Activated naive CD8-positive, alpha-beta T cell treated with anti-CD3 and anti-CD28 coated beads, Interleukin-2, amount 10 ng/mL, durations not matched to agents 7 days and 5 days (primary cell): ENCODE measurements at regions not wholly inside any gene's neighbourhood (a gene's known extent, or its start where the extent isn't known, plus 50 kb on each side); places are given as distances from the start of the nearest gene placed in this dataset.
"Not testable (repeated sequence)": the region's sequence is repeated elsewhere in the genome, so short reads cannot be mapped to it uniquely, and the experiment has no call there.

ENCODE experiments used
- ATAC-seq: fragments of 150-1000 bp; cut with Tn5 transposase; one replicate; pipeline ENCODE4 v1.10.0; 2021; ENCODE audit warnings: low read depth, moderate library complexity
- POLR2A ChIA-PET: fragments of 350-600 bp; sonication (Branson Sonifier 250); formaldehyde crosslinking; loops from one replicate; lab custom pipeline; 2021; ENCODE audit warnings: antibody characterized with exemption; lab: Charles Lee
- DNase-seq: peaks from one replicate; pipeline ENCODE4 v3.0.0; 2021
- H3K27ac Mint-ChIP-seq: one replicate; pipeline ENCODE4 v1.8.0; 2022; ENCODE audit warnings: mild to moderate bottlenecking, mixed read lengths
- H3K27me3 Mint-ChIP-seq: one replicate; pipeline ENCODE4 v1.8.0; 2022; ENCODE audit warnings: mild to moderate bottlenecking, moderate library complexity, mixed read lengths
- H3K36me3 Mint-ChIP-seq: one replicate; pipeline ENCODE4 v1.8.0; 2021; ENCODE audit warnings: mild to moderate bottlenecking, mixed read lengths
- H3K4me1 Mint-ChIP-seq: one replicate; pipeline ENCODE4 v1.8.0; 2021; ENCODE audit warnings: mixed read lengths
- H3K4me3 Mint-ChIP-seq: one replicate; pipeline ENCODE4 v1.8.0; 2022; ENCODE audit warnings: mild to moderate bottlenecking, moderate library complexity, mixed read lengths
- H3K9me3 Mint-ChIP-seq: one replicate; pipeline ENCODE4 v1.8.0; 2021; ENCODE audit warnings: mixed read lengths

DNA sequence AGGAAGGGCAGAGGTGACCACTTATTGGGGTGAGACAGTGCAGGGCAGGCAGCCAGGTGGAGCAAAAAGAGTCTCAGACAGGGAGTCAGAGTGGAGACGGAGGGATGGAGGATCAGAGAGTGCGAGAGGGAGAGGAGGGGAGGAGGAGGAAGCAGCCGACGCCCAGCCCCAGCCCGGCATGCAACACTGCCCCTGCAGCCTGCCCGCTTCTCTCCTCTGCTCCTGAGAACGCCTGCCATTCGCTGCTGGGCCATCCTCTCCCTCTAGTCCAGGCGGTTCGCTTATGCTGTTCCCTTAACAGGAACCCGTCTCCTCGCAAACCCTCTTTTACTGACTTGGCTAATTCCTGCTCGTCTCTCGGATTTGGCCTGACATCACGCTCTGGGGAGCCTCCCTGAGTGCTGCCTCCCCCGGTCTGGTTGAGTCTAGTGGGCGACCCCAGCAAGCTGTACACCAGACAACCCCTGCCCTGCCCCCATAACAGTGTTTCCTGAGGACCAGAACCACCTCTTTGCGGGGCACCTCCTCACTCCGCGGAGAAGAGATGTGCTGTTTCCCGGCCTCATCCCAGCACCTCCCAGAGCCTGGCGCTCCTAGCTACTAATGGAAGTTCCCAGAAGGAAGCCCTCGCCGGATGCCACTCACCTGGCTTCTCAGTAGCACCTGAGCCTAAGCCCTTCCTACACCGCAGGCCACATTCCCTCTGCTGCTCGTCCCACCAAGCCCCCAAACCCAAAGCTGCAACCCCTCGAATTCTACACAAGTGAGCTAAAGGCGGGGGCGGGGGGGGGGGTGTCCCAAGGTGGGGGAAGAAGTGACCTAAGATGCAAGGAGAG, 61.2 kb upstream of the CCL1 start:
- H3K27me3 Mint-ChIP-seq = peaks cover 43% of the 10 kb centered on the region
- ATAC-seq (no peak), DNase-seq (no peak)
- H3K4me1 Mint-ChIP-seq = peaks cover 5% of the 10 kb centered on the region
- H3K27ac Mint-ChIP-seq = no peak overlapping the region
- no peaks in the 10 kb centered on the region for H3K9me3 Mint-ChIP-seq
- H3K36me3 Mint-ChIP-seq = no peaks in the 10 kb centered on the region
- peak overlapping the region; percentile 56 for H3K4me3 Mint-ChIP-seq
- POLR2A ChIA-PET = no interaction called here

DNA sequence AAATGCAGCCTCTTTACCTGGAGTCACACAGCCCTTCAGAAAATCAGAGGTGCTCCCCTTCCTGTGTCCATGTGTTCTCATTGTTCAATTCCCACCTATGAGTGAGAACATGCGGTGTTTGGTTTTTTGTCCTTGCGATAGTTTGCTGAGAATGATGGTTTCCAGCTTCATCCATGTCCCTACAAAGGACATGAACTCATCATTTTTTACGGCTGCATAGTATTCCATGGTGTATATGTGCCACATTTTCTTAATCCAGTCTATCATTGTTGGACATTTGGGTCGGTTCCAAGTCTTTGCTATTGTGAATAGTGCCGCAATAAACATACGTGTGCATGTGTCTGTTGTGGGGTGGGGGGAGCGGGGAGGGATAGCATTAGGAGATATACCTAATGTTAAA, 60.3 kb upstream of the CCL1 start:
- H3K27me3 Mint-ChIP-seq = peaks cover 43% of the 10 kb centered on the region
- H3K4me1 Mint-ChIP-seq = not testable (repeated sequence)

DNA sequence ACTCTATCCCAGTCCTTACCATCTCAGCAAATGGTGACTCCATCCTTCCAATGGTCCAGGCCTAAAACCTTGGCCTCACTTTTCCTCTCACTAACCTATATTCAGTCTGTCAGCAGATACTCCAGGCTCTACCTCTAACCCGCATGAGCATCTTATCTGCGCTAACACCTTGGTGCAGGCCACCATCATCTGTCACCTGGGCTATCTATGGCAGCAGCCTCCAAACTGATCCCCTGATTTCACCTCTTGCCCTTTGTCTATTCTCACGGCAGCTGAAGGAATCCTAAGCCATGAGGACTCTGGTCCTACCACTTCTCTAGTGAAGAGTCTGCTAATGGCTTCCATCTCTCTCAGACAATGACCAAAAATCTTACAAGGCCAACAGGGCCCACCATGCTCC, 57.9 kb upstream of the CCL1 start:
- Mint-ChIP-seq H3K4me1 (peaks cover 2% of the 10 kb centered on the region), H3K4me3 (no peak overlapping the region), H3K36me3 (no peaks in the 10 kb centered on the region), H3K27ac (no peak overlapping the region), H3K9me3 (no peaks in the 10 kb centered on the region), H3K27me3 (peaks cover 35% of the 10 kb centered on the region)
- POLR2A ChIA-PET = no interaction called here
- DNase-seq = no peak
- ATAC-seq = no peak

More for the DNA sequence above, 60.3 kb upstream of the CCL1 start:
- DNase-seq, H3K9me3 Mint-ChIP-seq, H3K27ac Mint-ChIP-seq, H3K36me3 Mint-ChIP-seq, POLR2A ChIA-PET, ATAC-seq: not testable (repeated sequence)
- H3K4me3 Mint-ChIP-seq = peak overlapping the region; percentile 13

DNA sequence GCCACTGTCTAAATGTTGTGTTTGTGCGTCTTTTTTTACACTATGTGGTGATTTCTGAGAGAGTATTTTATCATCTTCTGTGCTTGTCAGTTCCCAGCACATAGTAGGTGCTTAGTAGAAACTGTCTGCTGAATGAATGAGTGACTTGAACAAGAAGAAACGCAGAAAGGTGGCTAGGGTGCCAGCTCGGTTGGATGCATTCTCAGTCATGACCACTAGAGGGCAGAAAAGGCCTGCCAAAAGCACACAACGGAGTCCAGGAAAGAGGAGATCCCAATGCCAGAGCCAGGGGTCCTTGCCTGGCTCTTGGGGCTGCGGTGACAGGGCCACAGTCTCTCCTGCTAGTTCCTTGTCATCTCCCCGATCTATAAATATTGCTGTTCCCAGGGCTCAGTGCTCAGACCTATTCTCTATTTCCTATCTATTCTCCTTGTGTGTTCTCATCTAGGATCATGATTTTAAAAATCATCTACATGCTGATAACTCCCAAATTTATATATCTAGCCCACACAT, 57.3 kb upstream of the CCL1 start:
- POLR2A ChIA-PET = no interaction called here
- ATAC-seq (no peak), DNase-seq (peak; percentile 55)
- no peaks in the 10 kb centered on the region for H3K9me3 Mint-ChIP-seq
- H3K36me3 Mint-ChIP-seq = no peaks in the 10 kb centered on the region
- H3K27ac Mint-ChIP-seq = no peak overlapping the region
- peaks cover 30% of the 10 kb centered on the region for H3K27me3 Mint-ChIP-seq
- H3K4me1 Mint-ChIP-seq = peaks cover 2% of the 10 kb centered on the region
- no peak overlapping the region for H3K4me3 Mint-ChIP-seq

DNA sequence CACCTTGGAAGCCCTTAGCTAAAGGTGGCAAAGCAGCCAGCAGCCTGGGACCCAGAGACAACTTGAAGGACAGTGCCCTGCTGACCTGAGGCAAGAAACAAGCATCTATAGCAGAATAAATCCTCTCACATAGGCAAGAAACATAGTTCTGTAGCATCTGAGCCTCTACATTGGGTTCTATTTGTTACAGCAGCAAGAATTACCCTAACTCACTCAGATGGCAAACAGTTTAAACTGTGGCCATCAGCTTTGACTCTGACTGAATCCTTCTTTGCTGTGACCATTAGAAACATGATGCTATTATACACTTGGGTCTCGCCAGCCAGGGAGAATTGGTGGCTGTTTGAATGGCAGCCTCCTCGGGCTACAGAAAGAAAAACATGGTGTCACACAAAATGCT, 53.1 kb upstream of the CCL1 start:
- Mint-ChIP-seq H3K36me3 (no peaks in the 10 kb centered on the region), H3K4me3 (no peak overlapping the region)

DNA sequence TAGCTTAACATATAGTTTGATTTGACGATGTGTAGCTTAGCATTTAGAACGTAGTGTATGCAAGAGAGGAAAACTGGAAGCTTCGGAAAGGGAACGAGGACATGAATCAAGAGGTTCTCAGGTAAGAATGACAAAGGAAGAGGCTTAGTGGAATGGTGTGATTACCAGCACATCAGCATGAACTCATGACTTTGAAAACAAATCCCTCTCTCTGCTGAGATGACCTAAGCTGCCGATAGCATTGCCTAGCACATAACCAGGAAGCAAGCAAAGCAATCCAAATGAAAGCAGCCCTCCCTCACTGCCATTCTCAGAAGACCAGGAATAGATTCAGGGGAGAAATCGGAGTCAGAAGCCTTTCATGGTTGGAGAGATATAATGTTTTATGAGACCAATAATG, 51.3 kb upstream of the CCL1 start:
- Mint-ChIP-seq H3K9me3 (no peaks in the 10 kb centered on the region), H3K36me3 (no peaks in the 10 kb centered on the region), H3K4me1 (peaks cover 6% of the 10 kb centered on the region), H3K27ac (no peak overlapping the region), H3K27me3 (peaks cover 20% of the 10 kb centered on the region), H3K4me3 (no peak overlapping the region)
- POLR2A ChIA-PET = no interaction called here
- ATAC-seq (no peak), DNase-seq (no peak)

More for the DNA sequence above, 53.1 kb upstream of the CCL1 start:
- ATAC-seq = no peak
- Mint-ChIP-seq H3K27me3 (peaks cover 21% of the 10 kb centered on the region), H3K27ac (no peak overlapping the region), H3K4me1 (peaks cover 6% of the 10 kb centered on the region), H3K9me3 (no peaks in the 10 kb centered on the region)
- POLR2A ChIA-PET = no interaction called here
- no peak for DNase-seq

DNA sequence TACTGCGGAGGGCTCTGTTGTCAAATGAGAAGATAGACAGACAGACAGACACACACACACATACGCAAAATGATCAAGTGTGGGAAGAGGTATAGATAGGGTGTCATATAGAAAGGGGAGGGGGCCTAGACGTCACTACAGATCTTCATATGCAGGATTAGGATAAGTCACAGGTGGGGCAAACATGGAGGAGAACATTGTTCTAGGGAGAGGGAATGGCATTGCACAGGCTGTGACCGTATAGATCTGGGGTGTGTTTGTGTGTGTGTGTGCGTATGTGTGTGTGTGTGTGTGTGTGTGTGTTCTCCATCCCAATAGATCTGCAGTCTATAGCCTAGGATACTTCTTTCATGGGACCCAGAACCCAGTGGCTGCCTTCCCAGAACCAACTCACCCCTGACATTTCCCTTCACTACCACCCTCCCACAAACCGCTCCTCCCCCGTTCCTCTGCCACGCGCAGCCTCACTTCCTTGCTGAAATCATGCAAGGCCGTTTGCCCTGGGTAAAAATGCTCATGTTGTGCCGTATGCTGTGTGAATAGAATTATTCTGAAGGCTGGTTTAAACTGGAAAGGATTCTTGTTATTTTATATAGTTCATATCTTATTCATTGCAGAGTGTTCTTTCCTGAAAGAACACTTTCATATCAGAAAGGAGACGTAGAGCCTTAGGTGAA, 50.5 kb upstream of the CCL1 start:
- H3K27ac Mint-ChIP-seq = no peak overlapping the region
- DNase-seq (no peak), ATAC-seq (no peak)
- H3K4me1 Mint-ChIP-seq = peaks cover 6% of the 10 kb centered on the region
- peaks cover 23% of the 10 kb centered on the region for H3K27me3 Mint-ChIP-seq
- H3K4me3 Mint-ChIP-seq = no peak overlapping the region
- H3K36me3 Mint-ChIP-seq = no peaks in the 10 kb centered on the region
- H3K9me3 Mint-ChIP-seq = no peaks in the 10 kb centered on the region
- POLR2A ChIA-PET = no interaction called here

DNA sequence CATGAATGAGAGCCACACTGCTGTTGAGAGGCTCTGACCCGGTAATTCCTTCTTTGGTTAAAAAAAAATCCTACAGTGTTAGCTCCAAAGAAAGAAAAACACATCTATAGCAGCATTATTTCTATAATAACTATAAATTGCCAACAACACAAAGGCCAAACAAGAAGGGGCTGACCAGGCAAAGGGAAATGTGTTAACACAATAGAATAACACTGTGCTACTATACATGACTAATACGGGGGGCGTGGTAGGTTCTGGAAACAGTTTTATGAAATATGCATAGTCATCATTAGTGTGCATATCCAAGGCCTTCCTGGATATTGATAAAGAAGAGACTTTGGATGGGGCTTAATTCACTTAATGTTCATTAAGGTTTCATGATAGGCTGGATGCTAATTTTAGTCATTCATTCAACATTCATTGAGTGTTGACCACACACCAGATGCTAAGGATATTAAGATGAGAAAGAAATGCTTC, 50.0 kb upstream of the CCL1 start:
- H3K27ac Mint-ChIP-seq = no peak overlapping the region
- H3K4me3 Mint-ChIP-seq = no peak overlapping the region
- peaks cover 8% of the 10 kb centered on the region for H3K4me1 Mint-ChIP-seq
- POLR2A ChIA-PET = no interaction called here
- DNase-seq (no peak), ATAC-seq (no peak)
- no peaks in the 10 kb centered on the region for H3K9me3 Mint-ChIP-seq
- H3K36me3 Mint-ChIP-seq = no peaks in the 10 kb centered on the region
- peaks cover 29% of the 10 kb centered on the region for H3K27me3 Mint-ChIP-seq
